ENCODE measurements at regions not wholly inside any gene's neighbourhood (a gene's known extent, or its start where the extent isn't known, plus 50 kb on each side); places are given as distances from the start of the nearest gene placed in this dataset.

- TF ChIP-seq CTCF (IDR thresholded peaks at IDR 0.05), result no peak
- no peak for TF ChIP-seq POLR2AphosphoS5 (IDR thresholded peaks at IDR 0.05)
- no peak for TF ChIP-seq EP300 (IDR thresholded peaks at IDR 0.05)
Measured at GRCh38 chr2:240336820-240337427, 98.5 kb upstream of the GPC1 start.

Measured in suprapubic skin (tissue), 4 donors.